H1 (cell line): ENCODE measurements at regions not wholly inside any gene's neighbourhood (a gene's known extent, or its start where the extent isn't known, plus 50 kb on each side); places are given as distances from the start of the nearest gene placed in this dataset.

Experiments
- BACH1 ChIP-seq: IDR thresholded peaks from 2 replicates; pipeline ENCODE4 v1.6.1; 2012; ENCODE audit warnings: low read length, improper control_type of control experiment
- JUN ChIP-seq: IDR thresholded peaks from 2 replicates; pipeline ENCODE4 v1.6.1; 2011; ENCODE audit warnings: low read depth, mild to moderate bottlenecking, improper control_type of control experiment, low read length
- KDM5A ChIP-seq: fragments of 200-600 bp; IDR thresholded peaks from 2 replicates; pipeline ENCODE4 v1.7.1; 2012; ENCODE audit warnings: mild to moderate bottlenecking, low read length, inconsistent platforms, mixed read lengths
- NRF1 ChIP-seq: IDR thresholded peaks from 2 replicates; pipeline ENCODE4 v1.6.1; 2011; ENCODE audit warnings: mild to moderate bottlenecking, low read depth, low read length, improper control_type of control experiment

DNA sequence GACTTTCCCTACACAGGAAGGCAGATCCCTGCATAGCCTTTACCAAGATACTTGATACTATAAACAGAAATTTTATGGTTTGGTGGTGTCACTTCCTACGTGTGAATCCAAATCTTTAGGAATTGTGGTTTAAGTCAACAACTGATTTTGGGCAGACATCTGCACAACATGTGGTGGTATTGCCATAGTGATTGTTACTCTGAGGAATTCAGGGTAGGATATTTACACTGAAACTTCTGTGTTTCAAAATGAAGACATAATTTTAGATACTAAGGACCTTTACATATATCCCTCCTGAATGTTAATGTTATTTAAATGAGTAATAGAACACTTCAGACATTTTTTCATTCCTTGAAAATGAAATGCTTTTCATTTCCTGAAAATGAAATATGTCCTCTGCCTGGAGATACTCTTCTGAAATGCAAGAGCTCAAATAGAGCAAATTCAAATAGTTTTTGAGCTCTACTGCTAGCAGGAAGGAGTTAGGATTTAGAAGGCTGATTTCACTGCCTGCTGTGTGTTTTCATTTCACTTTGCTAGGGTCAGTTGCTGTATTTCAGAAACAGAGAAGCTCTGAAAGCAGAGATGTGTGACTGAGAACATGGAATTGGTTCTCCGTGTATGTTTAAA, 77.2 kb downstream of the MDH1 start (continued):
- TF ChIP-seq JUN: no peak
- TF ChIP-seq BACH1: no peak
- TF ChIP-seq KDM5A: no peak
- no peak for TF ChIP-seq NRF1
